ENCODE measurements at regions not wholly inside any gene's neighbourhood (a gene's known extent, or its start where the extent isn't known, plus 50 kb on each side); places are given as distances from the start of the nearest gene placed in this dataset.

GRCh38 chrX:51155157-51155556 is 177.5 kb upstream of the NUDT10 start:
- no TSS peak for BruUV-seq (replicated peaks)
- H3K27ac ChIP-seq (ENCODE audit: insufficient read depth, low read depth, low read length), result no peak overlapping the region
- H3K27me3 ChIP-seq (ENCODE audit: control insufficient read depth in 2 of 2, insufficient read depth in 2 of 2, low read length in 2 of 2), result no peaks in the 10 kb centered on the region
- dilution Hi-C loops (cut with MboI; ENCODE audit: extremely low pct_ligation_motif_present, low sequenced_read_pairs) (no loop called here), intact Hi-C loops (cut with micrococcal nuclease) (no loop called here)
- H3K4me1 ChIP-seq (ENCODE audit: control insufficient read depth, extremely low read depth, insufficient read depth, low read length), result no peaks in the 10 kb centered on the region
- no peaks in the 10 kb centered on the region for H3K9me3 ChIP-seq (replicated peaks; ENCODE audit: control insufficient read depth, insufficient read depth, low read length)
- FAIRE-seq (no peak), DNase-seq (ENCODE audit: low read depth, low spot score) (no peak)
- ChIA-PET POLR2A (no interaction called here), CTCF (no interaction called here)
- no peak overlapping the region for H3K4me3 ChIP-seq (replicated peaks in 1 of 3; ENCODE audit: insufficient read depth in 1 of 3, low read depth in 1 of 3, low read length in 3 of 3)
- TF ChIP-seq CTCF (IDR thresholded peaks at IDR 0.05; ENCODE audit: extremely low read depth in 1 of 2, insufficient read depth in 1 of 2, low read depth in 1 of 2, low read length in 2 of 2) (no peak), POLR2A (IDR thresholded peaks at IDR 0.05; ENCODE audit: low read depth, low read length) (no peak)
- no peaks in the 10 kb centered on the region for H3K36me3 ChIP-seq (ENCODE audit: control insufficient read depth in 2 of 2, extremely low read depth in 1 of 2, insufficient read depth in 2 of 2, low read length in 2 of 2)
- H3K9ac ChIP-seq (replicated peaks; ENCODE audit: extremely low read depth, insufficient read depth, low read length), result no peak overlapping the region
- H4K20me1 ChIP-seq (replicated peaks; ENCODE audit: control insufficient read depth, extremely low read depth, insufficient read depth, low read length), result no peaks in the 10 kb centered on the region
- no peaks in the 10 kb centered on the region for H3K9me1 ChIP-seq (replicated peaks; ENCODE audit: control insufficient read depth, extremely low read depth, insufficient read depth, low read length)
- H2AFZ ChIP-seq (ENCODE audit: low read depth, low read length), result no peak overlapping the region
- no peaks in the 10 kb centered on the region for H3K79me2 ChIP-seq (ENCODE audit: control insufficient read depth, insufficient read depth, low read length)
- no peak overlapping the region for H3K4me2 ChIP-seq (ENCODE audit: insufficient read depth, low read length)

- BruUV-seq (replicated peaks), result no TSS peak
- POLR2A ChIA-PET, result no interaction called here
- Histone ChIP-seq H3K9ac (replicated peaks; ENCODE audit: extremely low read depth, insufficient read depth, low read length) (no peak overlapping the region), H3K4me1 (ENCODE audit: control insufficient read depth, extremely low read depth, insufficient read depth, low read length) (no peaks in the 10 kb centered on the region), H3K9me3 (replicated peaks; ENCODE audit: control insufficient read depth, insufficient read depth, low read length) (no peaks in the 10 kb centered on the region), H3K4me3 (replicated peaks in 1 of 3; ENCODE audit: insufficient read depth in 1 of 3, low read depth in 1 of 3, low read length in 3 of 3) (no peak overlapping the region), H3K79me2 (ENCODE audit: control insufficient read depth, insufficient read depth, low read length) (no peaks in the 10 kb centered on the region), H2AFZ (ENCODE audit: low read depth, low read length) (no peak overlapping the region), H3K27ac (ENCODE audit: insufficient read depth, low read depth, low read length) (no peak overlapping the region), H3K36me3 (ENCODE audit: control insufficient read depth in 2 of 2, extremely low read depth in 1 of 2, insufficient read depth in 2 of 2, low read length in 2 of 2) (no peaks in the 10 kb centered on the region), H3K27me3 (ENCODE audit: control insufficient read depth in 2 of 2, insufficient read depth in 2 of 2, low read length in 2 of 2) (no peaks in the 10 kb centered on the region), H3K4me2 (ENCODE audit: insufficient read depth, low read length) (no peak overlapping the region), H4K20me1 (replicated peaks; ENCODE audit: control insufficient read depth, extremely low read depth, insufficient read depth, low read length) (no peaks in the 10 kb centered on the region), H3K9me1 (replicated peaks; ENCODE audit: control insufficient read depth, extremely low read depth, insufficient read depth, low read length) (no peaks in the 10 kb centered on the region)
- dilution Hi-C loops (cut with MboI; ENCODE audit: extremely low pct_ligation_motif_present, low sequenced_read_pairs) (no loop called here), intact Hi-C loops (cut with micrococcal nuclease) (no loop called here)
- DNase-seq (ENCODE audit: low read depth, low spot score) (no peak), FAIRE-seq (no peak)
- TF ChIP-seq GATA2 (IDR thresholded peaks at IDR 0.05; ENCODE audit: insufficient read depth, insufficient read length, low read depth, low read length), result no peak
- no peak for TF ChIP-seq FOS (IDR thresholded peaks at IDR 0.05; ENCODE audit: borderline replicate concordance, insufficient read depth, low read length)
- no peak for TF ChIP-seq POLR2AphosphoS5 (IDR thresholded peaks at IDR 0.05; ENCODE audit: insufficient read depth, low read depth, low read length)
- TF ChIP-seq CTCF (IDR thresholded peaks at IDR 0.05; ENCODE audit: extremely low read depth in 1 of 2, insufficient read depth in 1 of 2, low read depth in 1 of 2, low read length in 2 of 2), result no peak
- no peak for TF ChIP-seq MAX (IDR thresholded peaks at IDR 0.05; ENCODE audit: insufficient read depth, insufficient read length)
- no peak for TF ChIP-seq EZH2 (IDR thresholded peaks at IDR 0.05; ENCODE audit: borderline replicate concordance, low read depth, low read length, severe bottlenecking)
- no peak for TF ChIP-seq JUN (IDR thresholded peaks at IDR 0.05; ENCODE audit: borderline replicate concordance, insufficient read depth, insufficient read length, low read depth)
- no peak for TF ChIP-seq POLR2A (IDR thresholded peaks at IDR 0.05; ENCODE audit: low read depth, low read length)
- TF ChIP-seq MYC (IDR thresholded peaks at IDR 0.05; ENCODE audit: low read depth, low read length), result no peak
- CTCF ChIA-PET, result no interaction called here
These were observed 177.1 kb upstream of the NUDT10 start for GRCh38 chrX:51155566-51155965.
